B cell (primary cell): ENCODE measurements at regions not wholly inside any gene's neighbourhood (a gene's known extent, or its start where the extent isn't known, plus 50 kb on each side); places are given as distances from the start of the nearest gene placed in this dataset.

ENCODE experiments used
- ATAC-seq: fragments of 200-7000 bp; cut with Tn5 transposase; one replicate; pipeline ENCODE4 v1.10.0; 2021; ENCODE audit warnings: low read depth, mild to moderate bottlenecking, moderate number of reproducible peaks, moderate library complexity
- CTCF ChIA-PET: fragments of 350-600 bp; sonication (Branson Sonifier 250); formaldehyde crosslinking; loops from one replicate; lab custom pipeline; 2021; ENCODE audit warnings: antibody characterized with exemption, inconsistent platforms; lab: Charles Lee
- POLR2A ChIA-PET: fragments of 350-600 bp; sonication (Branson Sonifier 250); formaldehyde crosslinking; loops from one replicate; lab custom pipeline; 2021; ENCODE audit warnings: antibody characterized with exemption; lab: Charles Lee
- DNase-seq: peaks from one replicate; pipeline ENCODE4 v3.0.0; 2013
- H2AFZ ChIP-seq: 2 replicates; pipeline ENCODE4 v1.6.1; 2012; ENCODE audit warnings: mild to moderate bottlenecking, low read depth, low read length; ENCODE audit not compliant: insufficient read depth, poor library complexity, severe bottlenecking
- H3K27ac ChIP-seq, 2 donors: 1 replicate in 1 of 2; 2 replicates in 1 of 2; pipeline ENCODE4 v1.5.1; 2012 to 2013; ENCODE audit warnings: low read length in 2 of 2, mild to moderate bottlenecking in 2 of 2, moderate library complexity in 1 of 2
- H3K27me3 ChIP-seq, 4 experiments: fragments of 200-600 bp in 1 of 4; sonication (generic) in 1 of 4; replicated peaks in 1 of 4; 1 replicate in 2 of 4; 2 replicates in 2 of 4; pipeline versions ENCODE4 v1.6.1 to v1.7.0; 2013 to 2016; ENCODE audit warnings: low read length in 3 of 4, mild to moderate bottlenecking in 2 of 4, mixed read lengths in 1 of 4, moderate library complexity in 1 of 4; ENCODE audit not compliant: insufficient read depth in 4 of 4, control insufficient read depth in 3 of 4; ENCODE audit errors: control extremely low read depth in 1 of 4
- H3K36me3 ChIP-seq, 2 experiments: replicated peaks in 1 of 2; 1 replicate in 1 of 2; 2 replicates in 1 of 2; pipeline versions ENCODE4 v1.6.1 to v1.7.1; 2013; ENCODE audit warnings: low read length in 1 of 2; ENCODE audit not compliant: insufficient read depth in 2 of 2, control insufficient read depth in 1 of 2; ENCODE audit errors: control extremely low read depth in 1 of 2, extremely low read depth in 1 of 2
- H3K4me1 ChIP-seq, 2 donors: fragments of 200-600 bp in 1 of 2; sonication (generic) in 1 of 2; 1 replicate in 1 of 2; 2 replicates in 1 of 2; pipeline versions ENCODE4 v1.5.1 to v1.6.1; 2013 to 2017; ENCODE audit warnings: low read length in 2 of 2; ENCODE audit not compliant: control insufficient read depth in 2 of 2, insufficient read depth in 2 of 2
- H3K4me2 ChIP-seq: replicated peaks from 2 replicates; pipeline ENCODE3; 2012; ENCODE audit warnings: mild to moderate bottlenecking, low read depth, low read length; ENCODE audit not compliant: poor library complexity, severe bottlenecking
- H3K4me3 ChIP-seq, 5 experiments: fragments of 200-600 bp in 1 of 5; sonication (generic) in 1 of 5; 1 replicate in 3 of 5; 2 replicates in 2 of 5; pipeline versions ENCODE4 v1.5.1 to v1.7.0; 2011 to 2016; ENCODE audit warnings: low read length in 4 of 5, mild to moderate bottlenecking in 4 of 5, low read depth in 2 of 5, control low read depth in 1 of 5, moderate library complexity in 1 of 5; ENCODE audit not compliant: insufficient read depth in 1 of 5; ENCODE audit errors: control extremely low read depth in 1 of 5, extremely low read depth in 1 of 5
- H3K79me2 ChIP-seq: fragments of 200-600 bp; sonication (generic); one replicate; pipeline ENCODE4 v1.6.0; 2016; ENCODE audit warnings: low read length; ENCODE audit not compliant: control insufficient read depth, insufficient read depth
- H3K9ac ChIP-seq: fragments of 200-600 bp; sonication (generic); 2 replicates; pipeline ENCODE4 v1.6.1; 2017; ENCODE audit warnings: mild to moderate bottlenecking, low read length, moderate library complexity
- H3K9me3 ChIP-seq, 3 donors: one replicate each; pipeline versions ENCODE4 v1.6.1 to v1.7.1; 2013; ENCODE audit warnings: low read length in 2 of 3; ENCODE audit not compliant: control insufficient read depth in 2 of 3, insufficient read depth in 1 of 3; ENCODE audit errors: control extremely low read depth in 1 of 3
- H4K20me1 ChIP-seq: 2 replicates; pipeline ENCODE4 v1.6.0; 2012; ENCODE audit warnings: mild to moderate bottlenecking, low read length; ENCODE audit not compliant: insufficient read depth, control insufficient read depth, poor library complexity, severe bottlenecking
- H3K27ac Mint-ChIP-seq: one replicate; pipeline ENCODE4 v1.8.0; 2021; ENCODE audit warnings: mixed read lengths
- H3K27me3 Mint-ChIP-seq: one replicate; pipeline ENCODE4 v1.8.0; 2021; ENCODE audit warnings: mixed read lengths
- H3K4me1 Mint-ChIP-seq: one replicate; pipeline ENCODE4 v1.8.0; 2021; ENCODE audit warnings: mixed read lengths
- H3K4me3 Mint-ChIP-seq: one replicate; pipeline ENCODE4 v1.8.0; 2021; ENCODE audit warnings: mixed read lengths
- H3K9me3 Mint-ChIP-seq: one replicate; pipeline ENCODE4 v1.8.0; 2022; ENCODE audit warnings: mixed read lengths; ENCODE audit not compliant: insufficient read depth
- CTCF ChIP-seq: fragments of 200-600 bp; IDR thresholded peaks from one replicate; pipeline ENCODE4 v1.8.0; 2022; ENCODE audit warnings: antibody characterized with exemption, mild to moderate bottlenecking
- EZH2 ChIP-seq: IDR thresholded peaks from 2 replicates; pipeline ENCODE4 v1.6.1; 2012; ENCODE audit warnings: borderline replicate concordance, low read depth, mild to moderate bottlenecking, moderate library complexity, low read length; ENCODE audit not compliant: insufficient read depth, poor library complexity, severe bottlenecking
- WGBS: methylation state at CpG from one replicate; pipeline ENCODE4 v1.1.5; 2013; ENCODE audit warnings: missing lambda C conversion rate; ENCODE audit not compliant: insufficient coverage; 5-methylcytosine and 5-hydroxymethylcytosine counted together
- intact Hi-C: fragments of 100-400 bp; cut with micrococcal nuclease; formaldehyde crosslinking; loops from one replicate; pipeline ENCODE4 v1.10.0; 2022

- intact Hi-C loops = no loop called here
- no peak overlapping the region for H3K27ac ChIP-seq
- Mint-ChIP-seq H3K27ac (no peak overlapping the region), H3K4me1 (no peaks in the 10 kb centered on the region), H3K9me3 (peaks cover 3% of the 10 kb centered on the region), H3K27me3 (no peaks in the 10 kb centered on the region), H3K4me3 (no peak overlapping the region)
- H2AFZ ChIP-seq = no peak overlapping the region
- DNase-seq (no peak), ATAC-seq (no peak)
- no peaks in the 10 kb centered on the region for H3K36me3 ChIP-seq
- no peak overlapping the region for H3K9ac ChIP-seq
- H3K4me3 ChIP-seq = no peak overlapping the region
- no CpG with 5 or more reads among the region's 1 CpG for WGBS
- no peaks in the 10 kb centered on the region for H4K20me1 ChIP-seq
- H3K4me1 ChIP-seq = no peaks in the 10 kb centered on the region
- CTCF ChIA-PET = interaction anchor here (0.7 kb wide), 1 partner anchor 1026 kb away, joined by 3 read pairs; no protein-coding TSS in a partner anchor
- no peak for TF ChIP-seq EZH2
- TF ChIP-seq CTCF = no peak
- H3K4me2 ChIP-seq = no peak overlapping the region
- H3K79me2 ChIP-seq = no peaks in the 10 kb centered on the region
- peaks cover 0 to 1% (median 0%) of the 10 kb centered on the region in 3 donors for H3K9me3 ChIP-seq
- H3K27me3 ChIP-seq = no peaks in the 10 kb centered on the region
- POLR2A ChIA-PET = no interaction called here
Measured at GRCh38 chr21:20581361-20581760, 416.8 kb upstream of the NCAM2 start.

GRCh38 chr21:20591284-20591683 lies 406.9 kb upstream of the NCAM2 start:
- ChIA-PET CTCF (no interaction called here), POLR2A (no interaction called here)
- Histone ChIP-seq H3K4me1 (no peaks in the 10 kb centered on the region), H3K36me3 (no peaks in the 10 kb centered on the region), H3K9me3 (peaks cover 0 to 4% (median 0%) of the 10 kb centered on the region in 3 donors), H3K79me2 (no peaks in the 10 kb centered on the region), H3K4me2 (no peak overlapping the region), H4K20me1 (no peaks in the 10 kb centered on the region), H3K4me3 (no peak overlapping the region), H3K27ac (no peak overlapping the region), H3K27me3 (no peaks in the 10 kb centered on the region), H2AFZ (no peak overlapping the region), H3K9ac (no peak overlapping the region)
- DNase-seq (no peak), ATAC-seq (no peak)
- Mint-ChIP-seq H3K4me1 (no peaks in the 10 kb centered on the region), H3K27me3 (no peaks in the 10 kb centered on the region), H3K9me3 (no peaks in the 10 kb centered on the region), H3K27ac (no peak overlapping the region), H3K4me3 (no peak overlapping the region)
- intact Hi-C loops = no loop called here
- WGBS = no CpG with 5 or more reads among the region's 1 CpG
- TF ChIP-seq CTCF (no peak), EZH2 (no peak)
